GM18951 (cell line): ENCODE measurements at regions not wholly inside any gene's neighbourhood (a gene's known extent, or its start where the extent isn't known, plus 50 kb on each side); places are given as distances from the start of the nearest gene placed in this dataset.
"Not testable (repeated sequence)": the region's sequence is repeated elsewhere in the genome, so short reads cannot be mapped to it uniquely, and the experiment has no call there.

Experiments
- POLR2A ChIP-seq: IDR thresholded peaks from 4 replicates; pipeline ENCODE4 v1.6.1; 2011; ENCODE audit warnings: mild to moderate bottlenecking; ENCODE audit not compliant: insufficient read length, insufficient read depth; ENCODE audit errors: extremely low read depth
- in situ Hi-C: fragments of 300-500 bp; cut with MboI; formaldehyde crosslinking; loops from one replicate; pipeline ENCODE4 v1.12.0; 2022; ENCODE audit warnings: low sequenced_read_pairs, mixed read lengths, inconsistent platforms; ENCODE audit not compliant: unreplicated experiment

- in situ Hi-C loops, result loop anchor here (25.0 kb wide), 1 partner anchor 487 kb away; the partner anchor contains the start of gene LRP10
- TF ChIP-seq POLR2A, result no peak
Measured at GRCh38 chr14:22375321-22375930, 213.6 kb downstream of the DAD1 start.

DNA sequence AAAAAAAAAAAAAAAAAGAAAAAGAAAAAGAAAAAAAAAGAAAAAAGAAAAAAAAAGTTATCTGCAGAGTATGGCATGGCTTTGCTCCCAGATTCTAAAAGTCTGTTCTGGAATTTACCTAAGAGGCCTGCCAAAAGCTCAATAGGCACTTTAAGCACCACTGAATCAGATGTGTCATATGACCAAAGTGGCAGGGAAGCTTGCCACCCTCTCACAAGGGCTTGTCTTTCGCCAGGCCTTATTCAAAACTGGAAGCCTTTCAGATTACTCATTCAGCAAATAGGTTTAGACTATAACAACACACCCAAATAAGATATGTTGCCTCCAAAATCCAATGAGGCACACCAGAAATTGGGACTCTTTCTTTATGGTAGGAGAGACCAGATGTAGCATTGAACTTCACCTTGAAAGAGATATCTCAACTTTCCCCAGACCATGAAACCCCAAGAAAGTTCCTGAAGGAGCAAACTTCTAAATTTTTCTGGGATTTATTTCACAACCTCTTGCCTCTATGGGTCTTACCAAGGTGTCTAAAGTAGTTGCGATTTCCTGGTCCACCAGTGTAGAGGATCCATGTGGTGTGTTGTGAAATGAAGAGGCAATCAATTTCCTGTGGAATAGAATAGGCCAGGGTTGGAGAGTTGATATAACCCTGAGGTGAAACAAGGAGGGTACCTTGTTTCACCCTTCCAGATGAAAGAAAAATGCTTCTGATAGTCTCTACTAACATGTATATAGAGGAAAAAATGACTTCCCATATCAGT, 218.8 kb downstream of the DAD1 start:
- in situ Hi-C loops, result no loop called here
- TF ChIP-seq POLR2A, result no peak

DNA sequence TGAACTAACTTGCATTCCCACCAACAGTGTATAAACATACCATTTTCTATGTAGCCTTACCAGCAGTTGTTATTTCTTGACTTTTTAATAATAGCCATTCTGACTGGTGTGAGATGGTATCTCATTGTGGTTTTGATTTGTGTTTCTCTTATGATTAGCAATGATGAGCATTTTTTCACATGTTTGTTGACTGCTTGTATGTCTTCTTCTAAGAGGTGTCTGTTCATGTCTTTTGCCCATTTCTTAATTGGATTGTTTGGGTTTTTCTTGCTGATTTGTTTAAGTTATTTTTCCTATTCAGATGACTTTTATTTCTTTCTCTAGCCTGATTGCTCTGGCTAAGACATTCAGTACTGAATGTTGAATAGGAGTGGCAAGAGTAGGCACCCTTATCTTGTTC, 230.3 kb downstream of the DAD1 start:
- in situ Hi-C loops, result no loop called here
- no peak for TF ChIP-seq POLR2A

- in situ Hi-C loops, result not testable (repeated sequence)
Measured at GRCh38 chr14:22349281-22349680, 239.7 kb downstream of the DAD1 start.

- TF ChIP-seq POLR2A, result no peak
Measured at GRCh38 chr14:22344673-22345072, 244.4 kb downstream of the DAD1 start.

GRCh38 chr14:22344209-22344608, 244.8 kb downstream of the DAD1 start:
- in situ Hi-C loops, result not testable (repeated sequence)

More at GRCh38 chr14:22344673-22345072, 244.4 kb downstream of the DAD1 start:
- in situ Hi-C loops, result no loop called here

GRCh38 chr14:22341049-22341448, 248.0 kb downstream of the DAD1 start:
- no peak for TF ChIP-seq POLR2A
- in situ Hi-C loops, result no loop called here

- no peak for TF ChIP-seq POLR2A
- in situ Hi-C loops, result no loop called here
Measured at GRCh38 chr14:22338917-22339715, 249.9 kb downstream of the DAD1 start.

- in situ Hi-C loops, result no loop called here
- TF ChIP-seq POLR2A, result no peak
Measured at GRCh38 chr14:22338381-22338780, 250.6 kb downstream of the DAD1 start.

- in situ Hi-C loops, result no loop called here
- TF ChIP-seq POLR2A, result no peak
Measured at GRCh38 chr14:22337938-22338337, 251.1 kb downstream of the DAD1 start.

- in situ Hi-C loops, result no loop called here
Measured at GRCh38 chr14:22337521-22337920, 251.5 kb downstream of the DAD1 start.

DNA sequence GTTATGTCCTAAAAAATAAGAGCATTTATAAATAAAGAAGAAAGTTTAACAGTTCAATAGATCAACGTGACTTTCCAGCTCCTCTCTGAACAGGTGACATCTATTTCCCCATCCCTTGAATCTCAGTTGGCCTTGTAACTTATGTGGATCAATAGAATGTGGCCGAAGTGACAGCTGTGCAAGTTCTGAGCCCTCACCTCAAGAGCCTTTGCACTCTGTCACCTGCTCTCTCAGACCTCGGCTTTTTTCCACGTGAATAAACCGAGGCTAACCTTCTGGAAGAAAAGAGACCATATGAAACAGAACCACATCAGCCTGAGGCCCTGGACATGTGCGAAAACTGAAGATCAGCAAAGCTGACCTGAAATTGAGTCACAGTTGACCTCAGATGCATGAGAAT, 253.0 kb downstream of the DAD1 start:
- TF ChIP-seq POLR2A, result no peak
- in situ Hi-C loops, result no loop called here

More at GRCh38 chr14:22337521-22337920, 251.5 kb downstream of the DAD1 start:
- TF ChIP-seq POLR2A, result no peak

DNA sequence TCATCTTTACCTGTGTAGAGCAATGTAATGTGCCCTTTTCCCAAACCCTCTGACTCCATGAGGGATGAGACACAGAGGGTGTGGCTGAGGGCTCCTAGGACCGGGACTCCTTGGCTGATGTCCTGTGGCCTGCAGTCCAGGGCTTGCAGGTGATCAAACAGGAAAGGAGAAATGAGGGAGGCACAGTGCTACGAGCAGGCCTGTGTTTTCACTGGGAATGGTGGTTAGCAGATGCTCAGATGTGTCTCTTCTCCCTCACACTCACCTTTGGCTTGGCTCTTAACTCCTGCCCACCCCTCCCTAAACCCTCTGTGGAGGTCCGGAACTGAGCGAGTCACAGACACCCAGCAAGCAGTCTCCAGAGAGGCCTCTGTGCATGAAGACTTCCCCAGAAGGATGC, 254.4 kb downstream of the DAD1 start:
- in situ Hi-C loops, result no loop called here
- no peak for TF ChIP-seq POLR2A

DNA sequence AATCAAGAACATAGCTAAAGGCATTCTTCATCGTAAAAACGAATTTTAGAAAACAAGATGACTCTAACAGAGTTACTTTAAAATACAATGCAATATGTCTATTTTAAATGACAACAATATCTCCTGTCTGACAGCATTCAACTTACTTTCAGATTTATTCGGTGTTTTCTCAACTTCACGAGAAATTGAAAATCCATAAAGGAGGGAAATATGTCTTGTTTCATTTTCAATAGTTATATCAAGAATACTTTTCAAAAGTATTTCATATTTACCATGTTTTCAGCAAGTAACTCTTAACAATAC, 254.8 kb downstream of the DAD1 start:
- in situ Hi-C loops, result no loop called here
- no peak for TF ChIP-seq POLR2A
